Neural cell (in vitro differentiated cells): ENCODE measurements at regions not wholly inside any gene's neighbourhood (a gene's known extent, or its start where the extent isn't known, plus 50 kb on each side); places are given as distances from the start of the nearest gene placed in this dataset.

ENCODE experiments used
- H2AFZ ChIP-seq: fragments of 200-600, 300-800 bp; sonication (generic), shearing (Covaris generic); 2 replicates; pipeline ENCODE4 v1.6.0; 2014; ENCODE audit warnings: low read depth, mild to moderate bottlenecking, antibody characterized with exemption, low read length, moderate library complexity
- H3F3A ChIP-seq: fragments of 200-600 bp; shearing (Covaris generic); 2 replicates; pipeline ENCODE4 v1.6.1; 2016; ENCODE audit warnings: mild to moderate bottlenecking, moderate library complexity, mixed read lengths, antibody characterized with exemption, low read length; ENCODE audit not compliant: insufficient read depth, poor library complexity, severe bottlenecking
- H3K27ac ChIP-seq: fragments of 200-600, 300-800 bp; sonication (generic), shearing (Covaris generic); 2 replicates; pipeline ENCODE4 v1.5.1; 2014; ENCODE audit warnings: mild to moderate bottlenecking, low read length, moderate library complexity
- H3K27me3 ChIP-seq: fragments of 300-800, 200-600 bp; sonication (generic), shearing (Covaris generic); 2 replicates; pipeline ENCODE4 v1.6.0; 2014; ENCODE audit warnings: mild to moderate bottlenecking, low read depth, low read length, moderate library complexity; ENCODE audit not compliant: insufficient read depth
- H3K36me3 ChIP-seq: fragments of 300-800, 200-600 bp; sonication (generic), shearing (Covaris generic); 2 replicates; pipeline ENCODE4 v1.5.1; 2014; ENCODE audit warnings: mild to moderate bottlenecking, antibody characterized with exemption, low read length, moderate library complexity; ENCODE audit not compliant: insufficient read depth
- H3K4me2 ChIP-seq: fragments of 300-800, 200-600 bp; sonication (generic), shearing (Covaris generic); 2 replicates; pipeline ENCODE4 v1.6.0; 2014; ENCODE audit warnings: mild to moderate bottlenecking, low read length
- H3K4me3 ChIP-seq: fragments of 300-800, 200-600 bp; sonication (generic), shearing (Covaris generic); 2 replicates; pipeline ENCODE4 v1.5.1; 2014; ENCODE audit warnings: mild to moderate bottlenecking, low read length, moderate library complexity
- H3K79me2 ChIP-seq: fragments of 200-600 bp; shearing (Covaris generic); replicated peaks from 2 replicates; pipeline ENCODE4 v1.6.0; 2014; ENCODE audit warnings: mild to moderate bottlenecking, low read length, moderate library complexity; ENCODE audit not compliant: insufficient read depth
- H3K9ac ChIP-seq: fragments of 300-800, 200-600 bp; sonication (generic), shearing (Covaris generic); 2 replicates; pipeline ENCODE4 v1.6.1; 2016; ENCODE audit warnings: mild to moderate bottlenecking, low read length, mixed read lengths
- H3K9me2 ChIP-seq: fragments of 200-600 bp; shearing (Covaris generic); 2 replicates; pipeline ENCODE4 v1.6.1; 2016; ENCODE audit warnings: mild to moderate bottlenecking, low read length, mixed read lengths; ENCODE audit not compliant: insufficient read depth
- H3K9me3 ChIP-seq: fragments of 200-600, 300-800 bp; sonication (generic), shearing (Covaris generic); 2 replicates; pipeline ENCODE4 v1.6.1; 2016; ENCODE audit warnings: mild to moderate bottlenecking, mixed run types, low read length, moderate library complexity, mixed read lengths
- H4K20me1 ChIP-seq: fragments of 200-600 bp; shearing (Covaris generic); 2 replicates; pipeline ENCODE4 v1.6.1; 2016; ENCODE audit warnings: mild to moderate bottlenecking, mixed run types; ENCODE audit not compliant: insufficient read depth
- CTCF ChIP-seq: fragments of 450-650 bp; IDR thresholded peaks from 2 replicates; pipeline ENCODE4 v1.5.1; 2014; ENCODE audit warnings: antibody characterized with exemption, mild to moderate bottlenecking, moderate library complexity; ENCODE audit not compliant: poor library complexity, severe bottlenecking
- EP300 ChIP-seq: fragments of 450-650 bp; conservative IDR thresholded peaks from 2 replicates; pipeline ENCODE4 v1.6.1; 2014; ENCODE audit warnings: antibody characterized with exemption, mild to moderate bottlenecking, moderate library complexity; ENCODE audit not compliant: poor library complexity, severe bottlenecking
- EZH2 ChIP-seq: fragments of 200-600, 300-800 bp; shearing (Covaris generic), sonication (generic); IDR thresholded peaks from 2 replicates; pipeline ENCODE4 v1.6.1; 2014; ENCODE audit warnings: antibody characterized with exemption, low read length, borderline replicate concordance, mild to moderate bottlenecking; ENCODE audit not compliant: insufficient read depth, poor library complexity, severe bottlenecking
- MXI1 ChIP-seq: fragments of 450-650 bp; conservative IDR thresholded peaks from 2 replicates; pipeline ENCODE4 v1.6.1; 2014; ENCODE audit warnings: antibody characterized with exemption, mild to moderate bottlenecking; ENCODE audit not compliant: poor library complexity, severe bottlenecking
- POLR2AphosphoS5 ChIP-seq: IDR thresholded peaks from 2 replicates; pipeline ENCODE4 v1.6.1; 2012
- RAD21 ChIP-seq: fragments of 450-650 bp; conservative IDR thresholded peaks from 2 replicates; pipeline ENCODE4 v1.6.1; 2014; ENCODE audit warnings: antibody characterized with exemption, mild to moderate bottlenecking, moderate library complexity
- REST ChIP-seq: IDR thresholded peaks from 2 replicates; pipeline ENCODE4 v1.6.1; 2012; ENCODE audit warnings: borderline replicate concordance
- SMC3 ChIP-seq: fragments of 450-650 bp; conservative IDR thresholded peaks from 2 replicates; pipeline ENCODE4 v1.6.1; 2014; ENCODE audit warnings: antibody characterized with exemption, mild to moderate bottlenecking, moderate library complexity; ENCODE audit not compliant: poor library complexity
- TAF1 ChIP-seq: IDR thresholded peaks from 2 replicates; pipeline ENCODE4 v1.6.1; 2012; ENCODE audit warnings: low read depth

- no peaks in the 10 kb centered on the region for H3K36me3 ChIP-seq
- H4K20me1 ChIP-seq: no peaks in the 10 kb centered on the region
- H3K27me3 ChIP-seq: no peaks in the 10 kb centered on the region
- TF ChIP-seq EP300 (peak; percentile 91), RAD21 (no peak), EZH2 (no peak), CTCF (peak; percentile 49), REST (peak; percentile 46), MXI1 (peak; percentile 37), SMC3 (peak; percentile 36), POLR2AphosphoS5 (peak; percentile 70), TAF1 (no peak)
- peak overlapping the region; percentile 40 for H3K9ac ChIP-seq
- no peaks in the 10 kb centered on the region for H3K79me2 ChIP-seq
- peak overlapping the region; percentile 90 for H3K27ac ChIP-seq
- H3K9me3 ChIP-seq: no peaks in the 10 kb centered on the region
- no peak overlapping the region for H2AFZ ChIP-seq
- peak overlapping the region; percentile 56 for H3K4me3 ChIP-seq
- peaks cover 2% of the 10 kb centered on the region for H3F3A ChIP-seq
- peak overlapping the region; percentile 65 for H3K4me2 ChIP-seq
- H3K9me2 ChIP-seq: no peaks in the 10 kb centered on the region
Measured at GRCh38 chr1:168422203-168422847, 121.5 kb downstream of the XCL2 start.

GRCh38 chr1:168421399-168422004 is 122.3 kb downstream of the XCL2 start:
- Histone ChIP-seq H3K9me2 (no peaks in the 10 kb centered on the region), H3K4me2 (no peak overlapping the region), H3K4me3 (no peak overlapping the region), H3K9ac (no peak overlapping the region), H2AFZ (no peak overlapping the region), H3F3A (peaks cover 2% of the 10 kb centered on the region), H3K9me3 (no peaks in the 10 kb centered on the region), H3K27ac (peak overlapping the region; percentile 90), H3K27me3 (no peaks in the 10 kb centered on the region), H3K79me2 (no peaks in the 10 kb centered on the region), H3K36me3 (no peaks in the 10 kb centered on the region), H4K20me1 (no peaks in the 10 kb centered on the region)
- TF ChIP-seq MXI1 (no peak), SMC3 (no peak), POLR2AphosphoS5 (no peak), TAF1 (no peak), EP300 (no peak), CTCF (no peak), REST (no peak), RAD21 (no peak), EZH2 (no peak)
